ENCODE measurements at regions not wholly inside any gene's neighbourhood (a gene's known extent, or its start where the extent isn't known, plus 50 kb on each side); places are given as distances from the start of the nearest gene placed in this dataset.

DNA sequence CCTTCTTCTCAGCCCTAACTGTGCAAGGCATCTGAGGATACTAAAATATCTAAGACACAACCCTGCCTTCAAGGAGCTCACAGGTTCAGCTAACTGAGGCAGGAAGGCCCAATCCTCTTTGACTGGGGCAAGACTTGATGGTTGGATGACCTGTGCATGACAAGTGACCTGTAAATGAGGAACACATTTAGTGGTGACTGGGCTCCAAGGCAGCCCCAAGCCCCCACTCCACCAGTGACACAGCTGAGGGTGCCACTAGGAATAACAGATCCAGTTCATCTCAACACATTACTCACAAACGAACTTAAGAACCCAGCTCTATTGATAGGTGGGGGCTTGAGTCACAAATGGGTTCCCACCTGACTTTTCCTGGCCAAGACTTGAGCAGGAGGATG lies 244.7 kb upstream of the IRF2BP2 start:
- in situ Hi-C loops (cut with MboI; ENCODE audit: low sequenced_read_pairs) = no loop called here

GRCh38 chr1:234853906-234854644 lies 244.1 kb upstream of the IRF2BP2 start:
- in situ Hi-C loops (cut with MboI; ENCODE audit: low sequenced_read_pairs) = no loop called here

DNA sequence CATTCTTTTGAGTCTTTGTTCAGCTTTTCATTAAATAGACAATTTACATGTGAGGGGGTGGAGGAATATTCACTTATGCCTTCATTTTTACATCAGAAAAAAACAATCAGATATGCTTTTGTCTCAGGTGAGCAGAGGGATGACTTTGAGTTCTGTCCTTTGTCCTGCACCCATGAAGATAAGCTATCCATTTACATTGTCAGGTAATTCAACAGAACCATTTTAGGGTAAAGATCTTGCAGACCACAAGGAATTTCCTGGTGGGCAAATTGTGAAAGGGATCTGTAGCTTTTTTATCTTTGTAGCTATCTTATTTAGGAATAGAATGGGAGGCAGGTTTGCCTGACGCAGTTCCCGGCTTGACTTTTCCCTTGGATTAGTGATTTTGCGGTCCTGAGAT lies 242.7 kb upstream of the IRF2BP2 start:
- in situ Hi-C loops (cut with MboI; ENCODE audit: low sequenced_read_pairs) = no loop called here

DNA sequence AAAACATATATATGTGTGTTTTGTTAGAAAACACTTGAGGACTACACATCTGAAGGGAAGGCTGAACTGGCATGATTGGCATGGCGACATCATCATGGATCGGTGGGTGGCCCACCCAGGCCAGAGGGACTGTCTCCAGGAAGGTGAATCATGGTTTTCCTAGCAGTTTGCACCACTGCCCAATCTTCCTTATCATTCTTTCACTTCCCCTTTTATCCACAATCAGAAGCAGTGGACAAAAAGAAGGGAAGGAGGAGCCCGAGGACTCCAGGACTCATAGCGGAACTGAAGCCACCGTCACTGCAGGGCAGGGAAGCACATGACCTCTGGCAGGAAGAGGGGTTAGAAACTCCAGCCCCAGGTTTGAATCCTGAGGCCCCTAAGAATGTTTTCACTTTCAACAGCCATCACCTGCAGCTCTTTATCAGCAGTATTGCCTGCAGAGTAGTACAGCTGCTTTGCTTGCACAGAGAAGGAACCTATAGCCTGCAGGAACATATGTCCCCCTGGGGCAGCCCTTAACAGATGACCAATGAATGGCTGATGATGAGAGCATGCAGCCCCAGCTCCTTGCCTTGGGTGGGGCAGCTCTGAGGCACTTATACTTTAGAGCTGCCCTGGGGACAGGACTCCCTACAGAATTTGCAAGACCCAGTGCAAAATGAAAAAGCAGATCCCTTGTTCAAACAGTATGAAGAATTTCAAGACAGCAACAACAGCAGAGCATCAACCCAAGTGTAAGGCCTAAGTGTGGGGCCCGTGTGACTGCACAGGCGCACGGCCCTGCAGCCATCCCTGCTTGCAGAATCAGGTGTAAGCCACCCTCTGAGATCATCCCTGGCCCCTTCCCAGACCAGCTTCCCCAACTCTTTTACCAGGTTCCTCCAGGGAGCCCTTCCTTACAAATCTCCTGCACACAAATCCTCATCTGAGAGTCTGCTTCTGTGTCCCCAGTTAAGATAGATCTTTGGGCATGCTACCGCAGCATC lies 241.8 kb upstream of the IRF2BP2 start:
- in situ Hi-C loops (cut with MboI; ENCODE audit: low sequenced_read_pairs) = no loop called here

DNA sequence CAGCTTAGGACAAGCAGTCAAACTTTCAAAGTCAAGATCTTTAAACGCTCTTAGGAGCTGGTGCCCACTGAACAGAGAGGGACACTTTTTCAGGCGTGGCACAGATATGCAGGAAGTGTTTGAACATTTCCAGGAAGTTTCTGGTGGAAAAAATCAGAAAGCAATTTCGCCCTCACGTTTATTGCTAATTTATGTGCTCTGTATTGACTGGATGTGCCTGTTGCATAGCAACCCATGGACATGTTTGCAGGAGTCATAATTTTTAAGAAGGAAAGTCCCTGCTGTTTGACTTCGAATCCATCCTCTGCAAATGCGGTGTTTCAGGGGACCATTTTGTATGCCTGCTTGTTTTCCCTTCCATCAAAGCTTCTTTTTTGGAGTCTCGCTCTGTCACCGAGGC lies 239.9 kb upstream of the IRF2BP2 start:
- in situ Hi-C loops (cut with MboI; ENCODE audit: low sequenced_read_pairs) = loop anchor here (10.0 to 25.0 kb wide), 2 partner anchors 113 to 245 kb away; no protein-coding TSS in a partner anchor

GRCh38 chr1:234848972-234849649 lies 239.1 kb upstream of the IRF2BP2 start:
- in situ Hi-C loops (cut with MboI; ENCODE audit: low sequenced_read_pairs) = loop anchor here (10.0 to 25.0 kb wide), 2 partner anchors 112 to 244 kb away; no protein-coding TSS in a partner anchor

GRCh38 chr1:234846813-234847212 lies 236.8 kb upstream of the IRF2BP2 start:
- in situ Hi-C loops (cut with MboI; ENCODE audit: low sequenced_read_pairs) = loop anchor here (10.0 to 25.0 kb wide), 2 partner anchors 110 to 242 kb away; no protein-coding TSS in a partner anchor

- in situ Hi-C loops (cut with MboI; ENCODE audit: low sequenced_read_pairs) = loop anchor here (10.0 to 25.0 kb wide), 2 partner anchors 109 to 241 kb away; no protein-coding TSS in a partner anchor
Measured at GRCh38 chr1:234845836-234846235, 235.9 kb upstream of the IRF2BP2 start.

DNA sequence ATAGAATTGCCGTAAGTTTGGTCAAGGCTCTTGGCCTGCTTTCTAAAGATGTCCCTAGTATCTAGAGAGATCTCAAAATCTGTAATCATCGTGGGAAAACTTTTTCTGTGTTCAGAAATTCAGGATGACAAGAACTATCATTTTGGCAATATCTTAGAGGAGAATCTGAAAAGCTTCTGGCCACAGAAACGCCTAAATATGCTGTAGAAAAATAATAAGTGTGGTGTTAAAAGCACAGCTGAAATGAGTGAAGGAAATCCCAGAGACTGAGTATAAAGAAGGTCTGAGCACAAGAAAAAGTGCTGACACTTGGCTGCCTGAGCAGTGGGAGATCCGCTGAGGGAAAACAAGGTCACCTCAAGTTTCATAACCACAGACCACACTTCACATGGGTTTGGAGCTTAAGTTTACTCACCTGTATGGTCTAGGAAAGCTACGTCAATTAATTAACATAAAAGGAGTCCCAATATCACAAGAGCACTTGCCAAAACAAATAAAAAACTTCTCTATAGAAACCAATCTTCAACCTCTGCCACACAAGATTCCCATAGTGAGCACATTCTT lies 235.2 kb upstream of the IRF2BP2 start:
- in situ Hi-C loops (cut with MboI; ENCODE audit: low sequenced_read_pairs) = loop anchor here (10.0 to 25.0 kb wide), 2 partner anchors 108 to 240 kb away; no protein-coding TSS in a partner anchor

DNA sequence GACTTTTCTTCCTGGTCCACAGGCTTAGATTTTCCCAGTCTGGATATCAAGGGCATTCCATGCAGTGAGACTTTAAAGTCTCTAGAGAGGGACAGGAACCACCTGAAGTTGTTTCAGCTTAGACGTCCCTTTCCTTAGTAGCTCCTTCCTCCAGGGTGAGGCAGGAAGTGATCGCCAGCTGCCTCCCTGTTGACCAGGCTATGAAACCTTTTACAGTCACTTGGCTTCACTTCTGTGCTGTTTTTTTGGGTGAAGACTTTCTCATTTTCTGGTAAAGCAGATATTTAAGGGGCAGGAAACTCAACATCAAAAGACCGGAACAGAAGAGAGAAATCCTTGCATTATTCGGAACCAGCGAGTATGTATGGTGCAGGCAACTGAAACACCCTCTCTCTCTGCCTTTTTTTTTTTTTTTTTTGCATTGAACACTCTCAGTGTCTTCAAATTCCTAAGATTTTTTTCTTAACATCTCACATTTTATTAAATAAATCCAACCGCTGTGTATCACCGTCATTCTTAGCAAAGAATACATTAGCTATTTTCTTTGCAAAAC lies 234.6 kb upstream of the IRF2BP2 start:
- in situ Hi-C loops (cut with MboI; ENCODE audit: low sequenced_read_pairs) = loop anchor here (10.0 to 25.0 kb wide), 2 partner anchors 107 to 240 kb away; no protein-coding TSS in a partner anchor

DNA sequence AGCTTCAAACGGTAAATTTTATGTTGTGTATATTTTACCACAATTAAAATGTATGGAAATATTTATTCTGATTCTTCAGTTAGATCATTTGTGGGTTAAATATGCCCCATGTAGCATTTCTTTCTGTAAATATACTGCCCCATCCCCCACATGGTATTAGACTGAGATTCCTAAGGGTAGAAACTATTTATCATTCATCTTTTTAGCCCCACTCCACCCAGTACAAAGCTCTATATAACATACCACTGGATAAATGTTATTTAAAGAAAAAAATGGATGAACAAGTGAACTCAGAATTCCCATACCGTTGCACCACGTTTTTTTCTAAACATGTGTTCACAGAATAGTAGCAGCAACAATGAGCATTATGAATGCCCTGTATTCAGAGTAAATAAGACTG lies 234.0 kb upstream of the IRF2BP2 start:
- in situ Hi-C loops (cut with MboI; ENCODE audit: low sequenced_read_pairs) = loop anchor here (10.0 to 25.0 kb wide), 2 partner anchors 107 to 239 kb away; no protein-coding TSS in a partner anchor

DNA sequence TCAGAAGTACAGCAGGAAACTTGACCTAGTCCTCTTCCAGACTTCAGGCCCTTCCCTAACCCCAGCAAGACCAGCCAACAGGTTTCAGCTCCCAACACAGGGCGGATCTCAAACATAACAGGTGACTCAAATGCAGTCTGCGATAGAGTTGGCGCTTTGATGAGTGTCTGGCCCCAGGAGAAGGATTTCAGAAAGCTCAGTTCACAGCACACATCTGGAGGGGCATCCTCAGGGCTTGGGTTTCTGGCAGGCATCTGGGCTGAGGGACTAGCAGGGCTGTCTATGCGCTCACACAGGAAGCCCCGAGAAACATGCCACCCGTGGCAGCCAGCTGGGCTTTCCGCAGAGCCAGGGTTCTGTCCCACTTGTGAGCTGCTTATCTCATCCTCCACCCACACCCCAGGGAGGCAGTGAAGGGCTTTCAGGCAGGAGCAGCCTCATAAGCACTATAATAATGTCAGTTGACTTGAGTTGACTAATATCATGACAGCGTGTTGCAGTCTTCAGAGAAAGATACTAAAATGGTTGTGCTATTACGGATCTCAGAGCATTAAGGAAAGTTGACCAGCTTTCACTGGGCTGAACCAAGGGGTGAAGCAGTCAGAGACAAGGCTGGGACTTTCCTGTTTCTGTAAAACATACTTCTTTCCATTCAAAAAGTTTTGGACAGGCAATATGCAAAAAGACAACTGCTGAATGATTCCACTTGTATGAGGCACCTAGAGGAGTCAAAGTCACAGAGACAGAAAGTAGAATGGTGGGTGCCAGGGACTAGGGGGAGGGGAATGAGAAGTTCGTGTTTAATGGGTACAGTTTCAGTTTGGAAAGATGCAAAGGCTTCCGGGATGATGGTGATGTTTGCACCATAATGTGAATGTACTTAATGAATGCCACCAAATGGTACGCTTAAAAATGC lies 233.0 kb upstream of the IRF2BP2 start:
- in situ Hi-C loops (cut with MboI; ENCODE audit: low sequenced_read_pairs) = loop anchor here (10.0 to 25.0 kb wide), 2 partner anchors 106 to 238 kb away; no protein-coding TSS in a partner anchor

GRCh38 chr1:234841710-234842231 lies 231.8 kb upstream of the IRF2BP2 start:
- in situ Hi-C loops (cut with MboI; ENCODE audit: low sequenced_read_pairs) = loop anchor here (10.0 to 25.0 kb wide), 2 partner anchors 104 to 237 kb away; no protein-coding TSS in a partner anchor

DNA sequence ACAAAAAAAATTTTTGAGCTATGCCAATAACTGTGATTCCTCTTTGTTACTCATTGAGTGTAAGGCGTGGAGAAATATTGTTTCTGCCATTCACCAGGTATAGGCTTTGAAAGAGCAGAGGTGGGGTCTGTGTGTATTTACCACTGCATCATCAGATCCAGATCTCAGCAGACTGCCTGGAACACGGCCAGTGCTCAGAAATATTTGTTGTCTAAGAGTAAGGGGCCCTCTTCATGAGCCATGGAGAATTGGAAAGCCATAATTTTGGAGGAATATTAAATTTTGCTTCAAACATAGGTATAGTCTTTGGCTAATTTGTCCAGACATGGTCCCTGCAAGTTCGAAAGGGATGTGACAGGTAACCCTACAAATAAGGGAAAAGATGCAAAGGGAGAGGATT lies 231.3 kb upstream of the IRF2BP2 start:
- in situ Hi-C loops (cut with MboI; ENCODE audit: low sequenced_read_pairs) = loop anchor here (10.0 to 25.0 kb wide), 2 partner anchors 104 to 236 kb away; no protein-coding TSS in a partner anchor

DNA sequence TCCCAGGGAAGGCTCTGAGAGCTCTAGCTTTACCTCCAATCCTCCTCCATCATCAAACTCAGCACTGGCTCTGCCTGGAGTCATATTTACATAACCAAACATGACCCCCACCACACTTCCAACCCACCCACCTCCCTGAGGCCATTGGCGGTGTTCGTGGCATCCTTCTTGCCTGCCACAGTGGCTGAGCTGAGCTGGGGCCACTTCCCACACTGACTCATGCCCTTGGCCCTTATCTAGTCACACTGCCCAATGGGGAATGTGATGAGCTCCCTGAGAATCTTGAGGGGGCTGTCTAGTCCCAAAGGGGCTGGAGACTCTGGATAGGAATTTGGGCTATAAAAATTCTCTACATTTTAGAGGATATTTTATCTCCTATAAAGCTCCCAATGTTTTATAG lies 230.9 kb upstream of the IRF2BP2 start:
- in situ Hi-C loops (cut with MboI; ENCODE audit: low sequenced_read_pairs) = loop anchor here (10.0 to 25.0 kb wide), 2 partner anchors 104 to 236 kb away; no protein-coding TSS in a partner anchor

- in situ Hi-C loops (cut with MboI; ENCODE audit: low sequenced_read_pairs) = loop anchor here (10.0 to 25.0 kb wide), 2 partner anchors 103 to 235 kb away; no protein-coding TSS in a partner anchor
Measured at GRCh38 chr1:234840253-234840652, 230.3 kb upstream of the IRF2BP2 start.

GRCh38 chr1:234839663-234840062 lies 229.7 kb upstream of the IRF2BP2 start:
- in situ Hi-C loops (cut with MboI; ENCODE audit: low sequenced_read_pairs) = loop anchor here (10.0 to 25.0 kb wide), 2 partner anchors 102 to 235 kb away; no protein-coding TSS in a partner anchor

DNA sequence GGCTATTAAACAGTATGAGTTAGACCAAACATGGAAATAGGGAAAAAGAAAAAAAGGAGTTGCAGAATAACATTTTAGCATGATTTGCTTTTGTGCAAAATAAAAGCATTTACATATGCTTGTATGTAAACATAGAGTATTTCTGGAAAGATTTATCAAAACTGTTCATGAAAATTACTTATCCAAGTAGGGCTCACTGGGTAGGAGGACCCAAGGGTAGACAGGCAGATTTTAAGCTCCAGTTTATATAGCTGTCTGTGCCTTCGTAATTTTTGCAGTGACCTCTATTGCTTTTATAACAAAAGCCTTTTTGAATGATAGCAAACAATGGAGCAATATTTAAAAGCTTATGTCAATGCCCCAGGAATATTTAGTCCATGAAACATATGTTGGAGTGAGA lies 228.8 kb upstream of the IRF2BP2 start:
- in situ Hi-C loops (cut with MboI; ENCODE audit: low sequenced_read_pairs) = loop anchor here (25.0 kb wide), 1 partner anchor 102 kb away; no protein-coding TSS in a partner anchor

All from HL-60/S4 treated with phorbol 12-myristate 13-acetate at 8.2 ng/mL for 4 days and 3 days (cell line).